Large intestine (tissue), 3 donors: ENCODE measurements at regions not wholly inside any gene's neighbourhood (a gene's known extent, or its start where the extent isn't known, plus 50 kb on each side); places are given as distances from the start of the nearest gene placed in this dataset.

Experiments used
- DNase-seq, 2 donors: peaks; one replicate each; pipeline versions ENCODE4 v3.0.0 to v3.0.0-alpha.2; 2013
- H3K27ac ChIP-seq: one replicate; pipeline ENCODE4 v1.5.1; 2013; ENCODE audit warnings: low read length
- H3K27me3 ChIP-seq: 2 replicates; pipeline ENCODE4 v1.6.1; 2013; ENCODE audit warnings: low read length; ENCODE audit not compliant: control insufficient read depth, insufficient read depth
- H3K36me3 ChIP-seq: 2 replicates; pipeline ENCODE4 v1.6.1; 2013; ENCODE audit warnings: low read length; ENCODE audit not compliant: control insufficient read depth, insufficient read depth
- H3K4me1 ChIP-seq: one replicate; pipeline ENCODE4 v1.6.1; 2013; ENCODE audit warnings: low read length; ENCODE audit not compliant: control insufficient read depth, insufficient read depth
- H3K4me3 ChIP-seq: one replicate; pipeline ENCODE4 v1.5.1; 2013; ENCODE audit warnings: low read length
- H3K9me3 ChIP-seq: one replicate; pipeline ENCODE4 v1.6.1; 2013; ENCODE audit warnings: mild to moderate bottlenecking, low read depth, low read length, moderate library complexity; ENCODE audit not compliant: control insufficient read depth
- WGBS: methylation state at CpG from one replicate; pipeline ENCODE4 v1.1.5; 2013; ENCODE audit warnings: low lambda C conversion rate; ENCODE audit not compliant: insufficient coverage; 5-methylcytosine and 5-hydroxymethylcytosine counted together

GRCh38 chr16:47990676-47991075 is 165.1 kb downstream of the ABCC12 start:
- no peaks in the 10 kb centered on the region for H3K27me3 ChIP-seq
- H3K36me3 ChIP-seq, result no peaks in the 10 kb centered on the region
- H3K27ac ChIP-seq, result no peak overlapping the region
- H3K4me1 ChIP-seq, result no peaks in the 10 kb centered on the region
- no peaks in the 10 kb centered on the region for H3K9me3 ChIP-seq
- WGBS, result no CpG with 5 or more reads among the region's 2 CpGs
- H3K4me3 ChIP-seq, result no peak overlapping the region
- DNase-seq, result no peak

GRCh38 chr16:47987136-47987535 is 168.7 kb downstream of the ABCC12 start:
- Histone ChIP-seq H3K4me3 (no peak overlapping the region), H3K36me3 (no peaks in the 10 kb centered on the region), H3K4me1 (no peaks in the 10 kb centered on the region), H3K27me3 (no peaks in the 10 kb centered on the region), H3K27ac (no peak overlapping the region), H3K9me3 (no peaks in the 10 kb centered on the region)
- DNase-seq, result no peak
- WGBS, result no CpG with 5 or more reads among the region's 2 CpGs

- Histone ChIP-seq H3K27me3 (no peaks in the 10 kb centered on the region), H3K4me3 (no peak overlapping the region)
- no peak for DNase-seq
Measured at GRCh38 chr16:47986031-47986430, 169.8 kb downstream of the ABCC12 start.

GRCh38 chr16:47984669-47985068 is 171.1 kb downstream of the ABCC12 start:
- Histone ChIP-seq H3K36me3 (no peaks in the 10 kb centered on the region), H3K9me3 (no peaks in the 10 kb centered on the region), H3K4me3 (no peak overlapping the region), H3K4me1 (no peaks in the 10 kb centered on the region), H3K27me3 (no peaks in the 10 kb centered on the region), H3K27ac (no peak overlapping the region)
- DNase-seq, result no peak

More at GRCh38 chr16:47986031-47986430, 169.8 kb downstream of the ABCC12 start:
- H3K9me3 ChIP-seq, result no peaks in the 10 kb centered on the region
- H3K4me1 ChIP-seq, result no peaks in the 10 kb centered on the region
- H3K36me3 ChIP-seq, result no peaks in the 10 kb centered on the region
- no peak overlapping the region for H3K27ac ChIP-seq

GRCh38 chr16:47983999-47984580 is 171.7 kb downstream of the ABCC12 start:
- 92% methylated on average over 2 of the region's 5 CpGs for WGBS
- Histone ChIP-seq H3K9me3 (no peaks in the 10 kb centered on the region), H3K4me3 (no peak overlapping the region), H3K27ac (no peak overlapping the region), H3K36me3 (no peaks in the 10 kb centered on the region), H3K4me1 (no peaks in the 10 kb centered on the region), H3K27me3 (no peaks in the 10 kb centered on the region)
- no peak for DNase-seq

GRCh38 chr16:47980212-47980611 is 175.6 kb downstream of the ABCC12 start:
- H3K4me3 ChIP-seq, result no peak overlapping the region
- H3K4me1 ChIP-seq, result no peaks in the 10 kb centered on the region
- no peak for DNase-seq
- no peaks in the 10 kb centered on the region for H3K36me3 ChIP-seq
- no peaks in the 10 kb centered on the region for H3K9me3 ChIP-seq
- whole genome bisulfite sequencing, result 100% methylated on average over 1 of the region's 8 CpGs
- no peak overlapping the region for H3K27ac ChIP-seq
- no peaks in the 10 kb centered on the region for H3K27me3 ChIP-seq

GRCh38 chr16:47979616-47980182 is 176.1 kb downstream of the ABCC12 start:
- H3K9me3 ChIP-seq, result no peaks in the 10 kb centered on the region
- no peaks in the 10 kb centered on the region for H3K27me3 ChIP-seq
- DNase-seq, result no peak
- H3K4me1 ChIP-seq, result no peaks in the 10 kb centered on the region
- WGBS, result no CpG with 5 or more reads among the region's 1 CpG
- no peaks in the 10 kb centered on the region for H3K36me3 ChIP-seq
- H3K4me3 ChIP-seq, result no peak overlapping the region
- H3K27ac ChIP-seq, result no peak overlapping the region

- no peak for DNase-seq
Measured at GRCh38 chr16:47979164-47979520, 176.7 kb downstream of the ABCC12 start.

GRCh38 chr16:47978491-47979163 is 177.2 kb downstream of the ABCC12 start:
- WGBS, result no CpG with 5 or more reads among the region's 4 CpGs
- Histone ChIP-seq H3K27me3 (no peaks in the 10 kb centered on the region), H3K36me3 (no peaks in the 10 kb centered on the region), H3K4me1 (no peaks in the 10 kb centered on the region), H3K4me3 (no peak overlapping the region), H3K27ac (no peak overlapping the region), H3K9me3 (no peaks in the 10 kb centered on the region)
- DNase-seq, result no peak

More at GRCh38 chr16:47979164-47979520, 176.7 kb downstream of the ABCC12 start:
- no peaks in the 10 kb centered on the region for H3K4me1 ChIP-seq
- H3K36me3 ChIP-seq, result no peaks in the 10 kb centered on the region
- H3K27me3 ChIP-seq, result no peaks in the 10 kb centered on the region
- H3K4me3 ChIP-seq, result no peak overlapping the region
- H3K9me3 ChIP-seq, result no peaks in the 10 kb centered on the region
- WGBS, result no CpG with 5 or more reads among the region's 5 CpGs
- H3K27ac ChIP-seq, result no peak overlapping the region

GRCh38 chr16:47977802-47978201 is 178.0 kb downstream of the ABCC12 start:
- no peaks in the 10 kb centered on the region for H3K9me3 ChIP-seq
- DNase-seq, result no peak
- H3K27ac ChIP-seq, result no peak overlapping the region
- WGBS, result no CpG with 5 or more reads among the region's 1 CpG
- H3K36me3 ChIP-seq, result no peaks in the 10 kb centered on the region
- H3K4me1 ChIP-seq, result no peaks in the 10 kb centered on the region
- H3K27me3 ChIP-seq, result no peaks in the 10 kb centered on the region
- H3K4me3 ChIP-seq, result no peak overlapping the region
